C4-2B (cell line): ENCODE measurements at regions not wholly inside any gene's neighbourhood (a gene's known extent, or its start where the extent isn't known, plus 50 kb on each side); places are given as distances from the start of the nearest gene placed in this dataset.

Experiments used
- H3K27ac ChIP-seq: fragments of 450-650 bp; 2 replicates; pipeline ENCODE4 v1.5.1; 2017
- ZFX ChIP-seq: fragments of 450-650 bp; IDR thresholded peaks from 2 replicates; pipeline ENCODE4 v1.6.1; 2017
- TF ChIP-seq, protein P1 (sequence below): fragments of 450-650 bp; conservative IDR thresholded peaks from 2 replicates; pipeline ENCODE4 v1.5.1; 2017; ENCODE audit warnings: mild to moderate bottlenecking

- H3K27ac ChIP-seq: no peak overlapping the region
- TF ChIP-seq ZFX: no peak
- TF ChIP-seq, protein P1, sequence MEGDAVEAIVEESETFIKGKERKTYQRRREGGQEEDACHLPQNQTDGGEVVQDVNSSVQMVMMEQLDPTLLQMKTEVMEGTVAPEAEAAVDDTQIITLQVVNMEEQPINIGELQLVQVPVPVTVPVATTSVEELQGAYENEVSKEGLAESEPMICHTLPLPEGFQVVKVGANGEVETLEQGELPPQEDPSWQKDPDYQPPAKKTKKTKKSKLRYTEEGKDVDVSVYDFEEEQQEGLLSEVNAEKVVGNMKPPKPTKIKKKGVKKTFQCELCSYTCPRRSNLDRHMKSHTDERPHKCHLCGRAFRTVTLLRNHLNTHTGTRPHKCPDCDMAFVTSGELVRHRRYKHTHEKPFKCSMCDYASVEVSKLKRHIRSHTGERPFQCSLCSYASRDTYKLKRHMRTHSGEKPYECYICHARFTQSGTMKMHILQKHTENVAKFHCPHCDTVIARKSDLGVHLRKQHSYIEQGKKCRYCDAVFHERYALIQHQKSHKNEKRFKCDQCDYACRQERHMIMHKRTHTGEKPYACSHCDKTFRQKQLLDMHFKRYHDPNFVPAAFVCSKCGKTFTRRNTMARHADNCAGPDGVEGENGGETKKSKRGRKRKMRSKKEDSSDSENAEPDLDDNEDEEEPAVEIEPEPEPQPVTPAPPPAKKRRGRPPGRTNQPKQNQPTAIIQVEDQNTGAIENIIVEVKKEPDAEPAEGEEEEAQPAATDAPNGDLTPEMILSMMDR: no peak
Measured at GRCh38 chr6:92297101-92297500, 1122.3 kb downstream of the EPHA7 start.

DNA sequence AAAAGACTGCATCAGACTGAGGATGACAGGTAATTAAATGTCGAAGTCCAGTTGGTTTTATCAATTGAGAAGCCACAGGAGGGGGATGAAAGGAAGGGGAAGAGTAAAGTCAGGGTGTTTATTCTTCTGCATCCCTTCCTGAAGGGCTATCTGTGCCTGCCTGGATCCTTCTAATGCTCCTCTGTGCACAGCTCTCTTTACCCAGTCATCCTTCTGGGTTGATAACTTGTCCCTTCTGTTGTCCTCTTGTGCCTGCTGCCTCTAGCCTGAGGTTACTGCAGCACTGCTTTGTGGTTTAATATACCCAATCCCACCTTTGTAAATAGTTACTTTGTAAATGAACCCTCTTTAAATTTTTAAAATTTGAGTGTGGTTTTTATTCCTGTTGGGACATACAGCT is 1127.3 kb downstream of the EPHA7 start:
- TF ChIP-seq ZFX: no peak
- TF ChIP-seq, protein P1: no peak
- no peak overlapping the region for H3K27ac ChIP-seq

- H3K27ac ChIP-seq: no peak overlapping the region
- no peak for TF ChIP-seq ZFX
- TF ChIP-seq, protein P1: no peak
Measured at GRCh38 chr6:92289831-92290230, 1129.5 kb downstream of the EPHA7 start.

- no peak overlapping the region for H3K27ac ChIP-seq
- TF ChIP-seq, protein P1: no peak
- TF ChIP-seq ZFX: no peak
Measured at GRCh38 chr6:92281571-92282076, 1137.7 kb downstream of the EPHA7 start.

DNA sequence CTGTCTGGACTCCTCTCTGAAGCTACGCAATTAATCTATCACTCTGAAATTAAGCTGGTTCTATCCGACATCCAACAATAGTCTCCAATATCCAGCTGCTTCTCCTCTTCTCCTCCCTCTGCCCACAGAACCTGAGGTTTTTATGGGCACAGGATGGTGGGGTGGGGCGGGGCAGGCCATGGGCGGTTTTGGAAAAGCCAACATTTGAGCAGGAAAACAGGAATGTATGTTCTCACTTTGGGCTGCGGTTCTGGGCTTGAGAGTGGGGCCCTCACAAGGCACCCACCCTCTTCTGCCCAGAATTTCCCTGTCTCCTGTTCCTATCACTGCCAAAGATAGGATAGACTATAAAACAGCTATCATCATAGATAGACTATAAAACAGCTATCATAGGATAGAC is 1144.2 kb downstream of the EPHA7 start:
- TF ChIP-seq, protein P1: no peak
- no peak for TF ChIP-seq ZFX
- no peak overlapping the region for H3K27ac ChIP-seq

- TF ChIP-seq, protein P1: no peak
- no peak for TF ChIP-seq ZFX
- H3K27ac ChIP-seq: no peak overlapping the region
Measured at GRCh38 chr6:92274588-92274987, 1144.8 kb downstream of the EPHA7 start.

DNA sequence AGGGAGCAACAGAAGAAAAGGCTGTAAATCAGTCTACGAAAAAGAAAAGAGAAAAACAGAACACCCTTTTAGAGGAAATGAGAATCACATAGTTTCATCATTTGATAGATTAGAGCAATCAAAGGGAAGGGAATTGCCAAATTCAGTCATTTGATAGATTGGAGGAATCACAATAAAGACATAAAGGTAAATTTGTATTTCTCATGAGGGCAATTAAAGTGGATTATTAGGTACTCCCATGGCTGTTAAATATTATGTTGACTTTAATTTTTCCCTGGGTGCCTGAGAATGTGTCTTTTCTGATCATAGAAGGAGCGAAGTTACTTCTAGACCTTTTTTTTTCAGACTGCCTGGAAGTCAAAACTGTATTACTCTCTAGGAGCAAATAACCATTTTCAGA is 1145.7 kb downstream of the EPHA7 start:
- TF ChIP-seq ZFX: no peak
- TF ChIP-seq, protein P1: no peak
- no peak overlapping the region for H3K27ac ChIP-seq
